Vagina (tissue), 2 donors: ENCODE measurements at regions not wholly inside any gene's neighbourhood (a gene's known extent, or its start where the extent isn't known, plus 50 kb on each side); places are given as distances from the start of the nearest gene placed in this dataset.

Experiments used
- DNase-seq, 2 donors: peaks; one replicate each; pipeline ENCODE4 v3.0.0-alpha.2; 2017; ENCODE audit errors: extremely low spot score in 2 of 2
- H3K27ac ChIP-seq: fragments of 200-600 bp; sonication (generic); one replicate; pipeline ENCODE4 v1.5.1; 2019
- H3K27me3 ChIP-seq: fragments of 200-600 bp; sonication (generic); one replicate; pipeline ENCODE4 v1.5.1; 2019
- H3K36me3 ChIP-seq, 2 donors: fragments of 200-600 bp; sonication (generic); one replicate each; pipeline ENCODE4 v1.5.1; 2017 to 2019
- H3K4me1 ChIP-seq: fragments of 200-600 bp; sonication (generic); one replicate; pipeline ENCODE4 v1.5.1; 2019
- H3K4me3 ChIP-seq, 2 donors: fragments of 200-600 bp; sonication (generic); 1 replicate in 1 of 2; 2 replicates in 1 of 2; pipeline ENCODE4 v1.5.1; 2016 to 2019
- H3K9me3 ChIP-seq: fragments of 200-600 bp; sonication (generic); one replicate; pipeline ENCODE4 v1.5.1; 2019
- CTCF ChIP-seq, 3 experiments: fragments of 450-650 bp in 2 of 3; fragments of 200-600 bp in 1 of 3; sonication (generic) in 1 of 3; IDR thresholded peaks; one replicate each; pipeline ENCODE4 v1.5.1; 2017 to 2019; ENCODE audit warnings: antibody characterized with exemption in 3 of 3, mild to moderate bottlenecking in 2 of 3, moderate library complexity in 2 of 3
- POLR2A ChIP-seq, 2 donors: fragments of 450-650 bp; IDR thresholded peaks; one replicate each; pipeline ENCODE4 v1.6.1; 2017; ENCODE audit warnings: antibody characterized with exemption in 2 of 2, mild to moderate bottlenecking in 2 of 2, moderate library complexity in 2 of 2
- POLR2AphosphoS5 ChIP-seq, 2 donors: sonication (generic); formaldehyde crosslinking; IDR thresholded peaks; one replicate each; pipeline ENCODE4 v1.9.0; 2017; ENCODE audit warnings: antibody characterized with exemption in 2 of 2, mild to moderate bottlenecking in 2 of 2, low read depth in 1 of 2; ENCODE audit not compliant: insufficient read depth in 1 of 2
- intact Hi-C: fragments of 100-400 bp; cut with DNase I; formaldehyde crosslinking; loops from one replicate; pipeline ENCODE4 v1.15.1; 2023

GRCh38 chr6:147742440-147742839 lies 233.9 kb downstream of the SAMD5 start:
- H3K27me3 ChIP-seq: no peaks in the 10 kb centered on the region
- intact Hi-C loops: no loop called here
- H3K9me3 ChIP-seq: no peaks in the 10 kb centered on the region
- no peak for DNase-seq
- no peak overlapping the region for H3K27ac ChIP-seq
- H3K4me1 ChIP-seq: no peaks in the 10 kb centered on the region
- no peaks in the 10 kb centered on the region for H3K36me3 ChIP-seq
- TF ChIP-seq POLR2AphosphoS5 (IDR thresholded peaks at IDR 0.05; ENCODE audit: insufficient read depth in 1 of 2, low read depth in 1 of 2): no peak
- no peak for TF ChIP-seq POLR2A (IDR thresholded peaks at IDR 0.05)
- no peak for TF ChIP-seq CTCF (IDR thresholded peaks at IDR 0.05)
- no peak overlapping the region for H3K4me3 ChIP-seq

GRCh38 chr6:147744012-147744411 lies 235.5 kb downstream of the SAMD5 start:
- H3K36me3 ChIP-seq: no peaks in the 10 kb centered on the region
- no peaks in the 10 kb centered on the region for H3K9me3 ChIP-seq
- intact Hi-C loops: no loop called here
- H3K27me3 ChIP-seq: no peaks in the 10 kb centered on the region
- no peak overlapping the region for H3K27ac ChIP-seq
- no peak for TF ChIP-seq CTCF (IDR thresholded peaks at IDR 0.05)
- no peak for TF ChIP-seq POLR2AphosphoS5 (IDR thresholded peaks at IDR 0.05; ENCODE audit: insufficient read depth in 1 of 2, low read depth in 1 of 2)
- H3K4me3 ChIP-seq: no peak overlapping the region
- DNase-seq: no peak
- no peaks in the 10 kb centered on the region for H3K4me1 ChIP-seq

GRCh38 chr6:147749331-147749730 lies 240.8 kb downstream of the SAMD5 start:
- Histone ChIP-seq H3K4me1 (no peaks in the 10 kb centered on the region), H3K27me3 (no peaks in the 10 kb centered on the region), H3K9me3 (no peaks in the 10 kb centered on the region), H3K27ac (no peak overlapping the region), H3K4me3 (no peak overlapping the region), H3K36me3 (no peaks in the 10 kb centered on the region)
- no peak for DNase-seq
- intact Hi-C loops: no loop called here
- TF ChIP-seq CTCF (IDR thresholded peaks at IDR 0.05) (no peak), POLR2A (IDR thresholded peaks at IDR 0.05) (no peak), POLR2AphosphoS5 (IDR thresholded peaks at IDR 0.05; ENCODE audit: insufficient read depth in 1 of 2, low read depth in 1 of 2) (no peak)

GRCh38 chr6:147750413-147750812 lies 241.9 kb downstream of the SAMD5 start:
- intact Hi-C loops: no loop called here
- Histone ChIP-seq H3K27me3 (no peaks in the 10 kb centered on the region), H3K27ac (no peak overlapping the region), H3K36me3 (no peaks in the 10 kb centered on the region), H3K4me3 (no peak overlapping the region), H3K9me3 (no peaks in the 10 kb centered on the region), H3K4me1 (no peaks in the 10 kb centered on the region)
- DNase-seq: no peak
- TF ChIP-seq CTCF (IDR thresholded peaks at IDR 0.05): no peak
- TF ChIP-seq POLR2A (IDR thresholded peaks at IDR 0.05): no peak
- TF ChIP-seq POLR2AphosphoS5 (IDR thresholded peaks at IDR 0.05; ENCODE audit: insufficient read depth in 1 of 2, low read depth in 1 of 2): no peak

- intact Hi-C loops: no loop called here
- Histone ChIP-seq H3K9me3 (no peaks in the 10 kb centered on the region), H3K4me3 (no peak overlapping the region), H3K36me3 (no peaks in the 10 kb centered on the region), H3K27ac (no peak overlapping the region), H3K4me1 (no peaks in the 10 kb centered on the region), H3K27me3 (no peaks in the 10 kb centered on the region)
- no peak for DNase-seq
- no peak for TF ChIP-seq CTCF (IDR thresholded peaks at IDR 0.05)
- no peak for TF ChIP-seq POLR2A (IDR thresholded peaks at IDR 0.05)
- TF ChIP-seq POLR2AphosphoS5 (IDR thresholded peaks at IDR 0.05; ENCODE audit: insufficient read depth in 1 of 2, low read depth in 1 of 2): no peak
Measured at GRCh38 chr6:147751232-147751631, 242.7 kb downstream of the SAMD5 start.
